Tibial nerve (tissue), 4 donors: ENCODE measurements at regions not wholly inside any gene's neighbourhood (a gene's known extent, or its start where the extent isn't known, plus 50 kb on each side); places are given as distances from the start of the nearest gene placed in this dataset.

Source experiments
- DNase-seq, 2 donors: peaks; one replicate each; pipeline ENCODE4 v3.0.0-alpha.2; 2019; ENCODE audit warnings: low spot score in 2 of 2
- H3K27ac ChIP-seq, 4 donors: fragments of 200-600 bp; sonication (generic) in 3 of 4; one replicate each; pipeline ENCODE4 v1.5.1; 2017 to 2019; ENCODE audit warnings: mild to moderate bottlenecking in 1 of 4
- H3K27me3 ChIP-seq, 2 donors: fragments of 200-600 bp; sonication (generic) in 1 of 2; one replicate each; pipeline versions ENCODE4 v1.5.1 to v1.6.0; 2017 to 2019
- H3K36me3 ChIP-seq, 3 donors: fragments of 200-600 bp; sonication (generic); one replicate each; pipeline ENCODE4 v1.5.1; 2018 to 2019
- H3K4me1 ChIP-seq, 4 donors: fragments of 200-600 bp; sonication (generic) in 3 of 4; one replicate each; pipeline ENCODE4 v1.5.1; 2017 to 2019
- H3K4me3 ChIP-seq, 4 donors: fragments of 200-600 bp; sonication (generic) in 3 of 4; one replicate each; pipeline ENCODE4 v1.5.1; 2017 to 2019; ENCODE audit warnings: mild to moderate bottlenecking in 1 of 4, moderate library complexity in 1 of 4
- H3K9me3 ChIP-seq, 4 donors: fragments of 200-600 bp; sonication (generic) in 3 of 4; one replicate each; pipeline ENCODE4 v1.5.1; 2017 to 2019
- CTCF ChIP-seq, 5 experiments: fragments of 200-600 bp in 3 of 5; fragments of 450-650 bp in 2 of 5; sonication (generic) in 3 of 5; IDR thresholded peaks; one replicate each; pipeline ENCODE4 v1.5.1; 2016 to 2019; ENCODE audit warnings: antibody characterized with exemption in 5 of 5, mild to moderate bottlenecking in 3 of 5, moderate library complexity in 2 of 5
- EP300 ChIP-seq, 2 donors: sonication (generic); formaldehyde crosslinking; IDR thresholded peaks; one replicate each; pipeline ENCODE4 v1.6.1; 2017; ENCODE audit warnings: antibody characterized with exemption in 2 of 2, mild to moderate bottlenecking in 1 of 2
- POLR2A ChIP-seq, 2 donors: fragments of 450-650 bp; IDR thresholded peaks; one replicate each; pipeline ENCODE4 v1.6.1; 2017; ENCODE audit warnings: antibody characterized with exemption in 2 of 2, mild to moderate bottlenecking in 2 of 2, moderate library complexity in 2 of 2
- WGBS, 2 donors: methylation state at CpG; one replicate each; pipeline ENCODE4 v1.1.5; 2018; 5-methylcytosine and 5-hydroxymethylcytosine counted together

GRCh38 chr10:106436123-106436715, 728.3 kb downstream of the SORCS1 start:
- no peak for DNase-seq
- 79 to 82% methylated on average over 3 of the region's 3 CpGs for WGBS, 2 donors
- Histone ChIP-seq H3K4me1 (no peaks in the 10 kb centered on the region), H3K4me3 (no peak overlapping the region), H3K27me3 (no peaks in the 10 kb centered on the region), H3K27ac (no peak overlapping the region), H3K9me3 (no peaks in the 10 kb centered on the region), H3K36me3 (no peaks in the 10 kb centered on the region)
- TF ChIP-seq POLR2A (IDR thresholded peaks at IDR 0.05): no peak
- TF ChIP-seq EP300 (IDR thresholded peaks at IDR 0.05): no peak
- no peak for TF ChIP-seq CTCF (IDR thresholded peaks at IDR 0.05)

DNA sequence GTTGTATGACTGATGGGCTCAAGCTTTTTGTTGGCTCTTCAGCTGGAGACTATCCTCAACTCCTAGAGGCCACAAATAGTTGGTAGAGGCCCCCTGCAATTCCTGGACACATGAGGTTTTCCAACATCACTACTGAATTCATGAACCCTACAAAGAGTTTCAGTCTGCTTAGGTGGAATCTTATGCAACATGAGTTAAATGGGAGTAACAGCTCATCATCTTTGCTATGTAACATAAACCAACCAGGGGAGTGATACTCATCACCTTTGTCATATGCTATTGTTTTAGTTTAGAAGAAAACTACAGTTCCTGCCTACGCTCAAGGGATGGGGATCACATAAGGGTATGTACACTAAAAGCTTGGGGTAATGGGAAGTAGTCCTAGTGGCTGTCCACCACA, 729.4 kb downstream of the SORCS1 start:
- no peak for TF ChIP-seq POLR2A (IDR thresholded peaks at IDR 0.05)
- TF ChIP-seq CTCF (IDR thresholded peaks at IDR 0.05): no peak
- no peak for TF ChIP-seq EP300 (IDR thresholded peaks at IDR 0.05)
- H3K27me3 ChIP-seq: no peaks in the 10 kb centered on the region
- WGBS, 2 donors: 92 to 96% methylated on average over 1 of the region's 1 CpG

DNA sequence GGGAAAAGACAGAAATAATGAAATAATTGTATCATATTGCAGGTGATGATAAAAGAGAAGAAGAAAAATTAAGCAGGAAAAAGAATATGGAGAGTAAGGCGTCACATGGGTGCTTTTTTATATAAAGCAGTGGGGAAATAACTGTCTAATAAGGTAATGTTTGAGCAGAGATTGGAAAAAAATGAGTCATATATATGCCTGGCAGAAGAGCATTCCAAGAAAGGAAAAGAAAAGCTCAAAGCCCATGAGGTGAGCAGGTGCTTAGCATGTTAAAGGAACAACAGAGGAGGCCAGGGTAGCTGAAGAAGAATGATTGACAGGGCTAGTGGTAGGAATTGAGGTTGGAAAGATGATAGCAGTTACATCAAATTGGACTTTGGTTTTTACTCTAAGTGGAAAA, 739.5 kb downstream of the SORCS1 start:
- H3K4me3 ChIP-seq: no peak overlapping the region
- no peak overlapping the region for H3K27ac ChIP-seq
- TF ChIP-seq EP300 (IDR thresholded peaks at IDR 0.05) (no peak), POLR2A (IDR thresholded peaks at IDR 0.05) (no peak), CTCF (IDR thresholded peaks at IDR 0.05) (no peak)
- WGBS, 2 donors: 86 to 87% methylated on average over 1 of the region's 1 CpG
- H3K9me3 ChIP-seq: no peaks in the 10 kb centered on the region
- H3K36me3 ChIP-seq: no peaks in the 10 kb centered on the region
- no peaks in the 10 kb centered on the region for H3K4me1 ChIP-seq
- no peak for DNase-seq
- no peaks in the 10 kb centered on the region for H3K27me3 ChIP-seq

More for the DNA sequence above, 729.4 kb downstream of the SORCS1 start:
- H3K9me3 ChIP-seq: no peaks in the 10 kb centered on the region
- H3K27ac ChIP-seq: no peak overlapping the region
- H3K4me3 ChIP-seq: no peak overlapping the region
- no peaks in the 10 kb centered on the region for H3K36me3 ChIP-seq
- H3K4me1 ChIP-seq: no peaks in the 10 kb centered on the region
- DNase-seq: no peak

DNA sequence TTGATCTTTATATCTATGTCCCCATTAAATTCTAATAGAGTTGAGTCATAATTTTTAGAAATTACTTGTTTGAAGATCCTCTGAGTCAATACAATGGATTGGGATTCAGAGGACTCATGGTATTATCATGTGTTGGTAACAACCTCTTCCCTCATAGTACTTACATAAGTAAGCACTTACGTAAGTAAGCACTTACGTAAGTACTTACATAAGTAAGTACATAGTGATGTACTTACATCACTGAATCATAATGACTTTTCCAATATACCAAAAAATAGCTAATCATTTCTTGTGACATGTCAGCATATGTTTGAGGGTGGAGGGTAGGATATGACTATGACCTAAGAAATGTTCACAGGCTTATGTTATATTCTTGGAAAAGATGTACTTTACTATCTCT, 740.5 kb downstream of the SORCS1 start:
- WGBS, 2 donors: 90 to 94% methylated on average over 2 of the region's 2 CpGs
- no peak overlapping the region for H3K27ac ChIP-seq
- no peaks in the 10 kb centered on the region for H3K9me3 ChIP-seq
- DNase-seq: no peak
- H3K4me1 ChIP-seq: no peaks in the 10 kb centered on the region
- TF ChIP-seq CTCF (IDR thresholded peaks at IDR 0.05) (no peak), POLR2A (IDR thresholded peaks at IDR 0.05) (no peak)
- H3K4me3 ChIP-seq: no peak overlapping the region
- H3K36me3 ChIP-seq: no peaks in the 10 kb centered on the region
- no peaks in the 10 kb centered on the region for H3K27me3 ChIP-seq

DNA sequence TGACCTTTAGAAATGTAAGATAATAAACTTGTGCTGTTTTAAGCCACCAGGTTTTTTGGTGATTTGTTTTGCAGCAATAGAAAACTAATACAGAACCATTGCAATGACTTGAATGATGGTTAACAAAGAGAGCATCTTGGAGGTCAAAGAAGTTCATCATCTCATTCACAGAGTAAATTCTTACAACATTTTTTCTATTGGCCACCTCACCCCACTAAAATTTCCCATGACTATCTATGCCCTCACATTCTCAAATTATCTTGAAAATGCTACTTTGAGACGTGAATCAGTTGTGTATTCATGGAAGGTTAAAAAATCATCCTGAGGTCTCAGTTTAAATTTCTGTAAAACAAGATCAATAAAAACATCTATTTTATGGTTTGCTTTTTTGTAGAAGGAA, 754.2 kb downstream of the SORCS1 start:
- TF ChIP-seq EP300 (IDR thresholded peaks at IDR 0.05): no peak
- TF ChIP-seq POLR2A (IDR thresholded peaks at IDR 0.05): no peak
- no peak for TF ChIP-seq CTCF (IDR thresholded peaks at IDR 0.05)
- Histone ChIP-seq H3K27me3 (no peaks in the 10 kb centered on the region), H3K27ac (no peak overlapping the region), H3K36me3 (no peaks in the 10 kb centered on the region), H3K9me3 (no peaks in the 10 kb centered on the region), H3K4me3 (no peak overlapping the region), H3K4me1 (no peaks in the 10 kb centered on the region)
- no peak for DNase-seq
- 55 to 66% methylated on average over 1 of the region's 1 CpG for WGBS, 2 donors
